Esophagus muscularis mucosa (tissue), 4 donors: ENCODE measurements at regions not wholly inside any gene's neighbourhood (a gene's known extent, or its start where the extent isn't known, plus 50 kb on each side); places are given as distances from the start of the nearest gene placed in this dataset.

Experiments
- DNase-seq: peaks from one replicate; pipeline ENCODE4 v3.0.0-alpha.2; 2017; ENCODE audit errors: extremely low spot score
- H3K27ac ChIP-seq, 4 donors: fragments of 200-600 bp; sonication (generic); replicated peaks in 1 of 4; 1 replicate in 3 of 4; 2 replicates in 1 of 4; pipeline ENCODE4 v1.5.1; 2016 to 2019; ENCODE audit warnings: mild to moderate bottlenecking in 1 of 4
- H3K27me3 ChIP-seq, 4 donors: fragments of 200-600 bp; sonication (generic); one replicate each; pipeline versions ENCODE4 v1.5.1 to v1.6.0; 2016 to 2019
- H3K36me3 ChIP-seq, 4 donors: fragments of 200-600 bp; sonication (generic); one replicate each; pipeline ENCODE4 v1.5.1; 2016 to 2019
- H3K4me1 ChIP-seq, 4 donors: fragments of 200-600 bp; sonication (generic); one replicate each; pipeline ENCODE4 v1.5.1; 2016 to 2019
- H3K4me3 ChIP-seq, 4 donors: fragments of 200-600 bp; sonication (generic); 1 replicate in 2 of 4; 2 replicates in 2 of 4; pipeline ENCODE4 v1.5.1; 2016 to 2019; ENCODE audit warnings: mild to moderate bottlenecking in 4 of 4, moderate library complexity in 1 of 4
- H3K9me3 ChIP-seq, 4 donors: fragments of 200-600 bp; sonication (generic); 1 replicate in 3 of 4; 2 replicates in 1 of 4; pipeline ENCODE4 v1.5.1; 2016 to 2019
- EP300 ChIP-seq: sonication (generic); formaldehyde crosslinking; IDR thresholded peaks from one replicate; pipeline ENCODE4 v1.6.1; 2017; ENCODE audit warnings: antibody characterized with exemption
- POLR2A ChIP-seq: fragments of 450-650 bp; IDR thresholded peaks from one replicate; pipeline ENCODE4 v1.6.1; 2017; ENCODE audit warnings: antibody characterized with exemption, moderate library complexity, mild to moderate bottlenecking, low read depth
- POLR2AphosphoS5 ChIP-seq, 2 donors: sonication (generic); formaldehyde crosslinking; IDR thresholded peaks; one replicate each; pipeline ENCODE4 v1.6.1; 2017; ENCODE audit warnings: antibody characterized with exemption in 2 of 2
- WGBS: methylation state at CpG from one replicate; pipeline ENCODE4 v1.1.5; 2018; 5-methylcytosine and 5-hydroxymethylcytosine counted together
- intact Hi-C: fragments of 100-400 bp; cut with DNase I; formaldehyde crosslinking; loops from one replicate; pipeline ENCODE4 v1.15.1; 2023
- TF ChIP-seq, protein P1 (sequence below), 3 experiments: fragments of 200-600 bp in 2 of 3; fragments of 450-650 bp in 1 of 3; sonication (generic) in 2 of 3; IDR thresholded peaks; one replicate each; pipeline ENCODE4 v1.5.1; 2017 to 2019; ENCODE audit warnings: antibody characterized with exemption in 3 of 3, mild to moderate bottlenecking in 2 of 3, moderate library complexity in 1 of 3

DNA sequence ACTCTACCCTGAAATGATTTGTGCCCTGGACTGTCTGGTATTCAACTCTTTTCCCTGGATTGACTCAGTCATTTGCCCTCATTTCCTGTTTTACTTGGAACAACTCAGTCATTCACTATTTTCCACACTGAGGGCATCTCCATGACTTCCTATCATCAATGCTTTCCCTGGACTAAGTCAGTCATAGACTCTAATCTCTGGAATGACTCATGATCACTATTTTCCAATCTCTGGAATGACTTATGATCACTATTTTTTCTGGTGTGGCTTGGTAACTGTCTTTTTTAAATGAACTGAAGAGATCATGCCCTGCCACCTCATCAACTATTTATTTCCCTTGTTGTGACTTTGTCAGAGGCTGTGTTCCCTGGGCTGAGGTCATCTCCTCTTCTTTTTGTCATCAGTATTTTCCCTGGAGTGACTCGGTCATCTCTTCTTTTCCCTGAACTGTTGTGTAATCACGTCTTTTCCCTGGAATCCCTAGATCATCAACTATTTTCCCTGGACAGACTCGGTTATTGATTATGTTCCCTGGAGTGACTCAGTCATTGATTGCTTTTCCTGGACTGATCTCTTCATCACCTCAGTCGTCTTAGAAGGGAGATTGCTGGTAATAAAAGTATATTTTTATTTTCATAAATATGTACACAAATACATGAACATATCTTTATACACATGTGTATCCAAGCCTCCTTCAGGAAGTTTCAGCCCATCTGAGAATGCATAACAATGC lies 327.1 kb upstream of the VCX start:
- DNase-seq: no peak
- Histone ChIP-seq H3K27me3 (no peaks in the 10 kb centered on the region), H3K36me3 (no peaks in the 10 kb centered on the region), H3K4me1 (no peaks in the 10 kb centered on the region), H3K27ac (no peak overlapping the region), H3K4me3 (no peak overlapping the region), H3K9me3 (no peaks in the 10 kb centered on the region)
- TF ChIP-seq POLR2A (no peak), POLR2AphosphoS5 (IDR thresholded peaks at IDR 0.05) (no peak)
- intact Hi-C loops: no loop called here
- 64% methylated on average over 4 of the region's 4 CpGs for WGBS

DNA sequence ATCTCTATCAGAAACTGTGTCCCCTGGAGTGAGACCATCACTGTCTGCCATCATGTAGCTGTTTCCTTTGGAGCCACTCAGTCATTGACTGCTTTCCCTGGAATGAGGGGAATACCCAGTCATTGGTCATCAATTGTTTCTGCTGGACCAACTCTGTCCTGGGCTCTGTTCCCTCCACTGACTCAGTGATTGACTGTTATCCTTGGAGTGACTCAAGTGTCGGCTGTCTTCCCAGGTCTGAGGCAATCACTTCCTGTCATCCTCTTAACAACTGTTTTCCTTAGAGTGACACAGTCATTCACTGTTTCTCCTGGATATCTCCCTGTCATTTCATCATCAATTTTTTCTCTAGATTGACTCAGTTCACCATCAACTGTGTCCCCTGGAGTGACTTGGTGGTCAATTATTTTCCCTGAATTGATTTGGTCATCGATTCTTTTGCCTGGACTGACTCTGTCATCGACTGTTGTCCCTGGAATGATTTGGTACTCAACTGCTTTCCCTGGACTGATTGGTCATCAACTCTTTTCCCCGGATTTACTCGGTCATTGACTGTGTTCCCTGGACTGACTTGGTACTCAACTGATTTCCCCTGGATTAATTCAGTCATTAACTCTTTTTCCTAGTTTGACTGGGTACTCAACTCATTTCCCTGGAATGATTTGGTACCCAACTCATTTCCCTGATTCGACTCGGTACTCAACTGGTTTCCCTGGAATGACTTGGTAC lies 327.9 kb upstream of the VCX start:
- TF ChIP-seq, protein P1, sequence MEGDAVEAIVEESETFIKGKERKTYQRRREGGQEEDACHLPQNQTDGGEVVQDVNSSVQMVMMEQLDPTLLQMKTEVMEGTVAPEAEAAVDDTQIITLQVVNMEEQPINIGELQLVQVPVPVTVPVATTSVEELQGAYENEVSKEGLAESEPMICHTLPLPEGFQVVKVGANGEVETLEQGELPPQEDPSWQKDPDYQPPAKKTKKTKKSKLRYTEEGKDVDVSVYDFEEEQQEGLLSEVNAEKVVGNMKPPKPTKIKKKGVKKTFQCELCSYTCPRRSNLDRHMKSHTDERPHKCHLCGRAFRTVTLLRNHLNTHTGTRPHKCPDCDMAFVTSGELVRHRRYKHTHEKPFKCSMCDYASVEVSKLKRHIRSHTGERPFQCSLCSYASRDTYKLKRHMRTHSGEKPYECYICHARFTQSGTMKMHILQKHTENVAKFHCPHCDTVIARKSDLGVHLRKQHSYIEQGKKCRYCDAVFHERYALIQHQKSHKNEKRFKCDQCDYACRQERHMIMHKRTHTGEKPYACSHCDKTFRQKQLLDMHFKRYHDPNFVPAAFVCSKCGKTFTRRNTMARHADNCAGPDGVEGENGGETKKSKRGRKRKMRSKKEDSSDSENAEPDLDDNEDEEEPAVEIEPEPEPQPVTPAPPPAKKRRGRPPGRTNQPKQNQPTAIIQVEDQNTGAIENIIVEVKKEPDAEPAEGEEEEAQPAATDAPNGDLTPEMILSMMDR (IDR thresholded peaks at IDR 0.05): no peak
- no peak for TF ChIP-seq POLR2AphosphoS5 (IDR thresholded peaks at IDR 0.05)
- TF ChIP-seq POLR2A: no peak
- TF ChIP-seq EP300: no peak
- DNase-seq: no peak
- intact Hi-C loops: no loop called here
- Histone ChIP-seq H3K27ac (no peak overlapping the region), H3K36me3 (no peaks in the 10 kb centered on the region), H3K4me1 (no peaks in the 10 kb centered on the region), H3K9me3 (no peaks in the 10 kb centered on the region), H3K4me3 (no peak overlapping the region), H3K27me3 (no peaks in the 10 kb centered on the region)
- 79% methylated on average over 7 of the region's 7 CpGs for WGBS

DNA sequence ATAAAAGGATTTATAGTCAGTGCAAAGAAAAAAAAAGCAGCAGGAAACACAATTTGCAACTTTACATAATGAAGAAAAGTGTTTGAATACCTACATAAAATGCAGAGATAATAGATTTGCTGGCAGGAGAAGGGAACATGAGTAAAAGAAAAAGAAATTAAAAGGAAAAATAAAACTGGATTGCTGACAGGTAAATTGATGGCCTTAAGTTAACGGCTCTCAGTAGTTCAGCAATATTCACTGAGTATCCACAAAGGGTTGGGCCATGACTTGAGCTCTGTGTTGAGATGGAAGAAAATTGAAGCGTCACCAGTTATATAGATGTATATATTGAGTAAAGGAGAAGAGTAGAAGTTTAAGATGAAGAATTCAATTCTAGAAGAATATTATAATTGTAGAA lies 330.1 kb upstream of the VCX start:
- Histone ChIP-seq H3K27me3 (no peaks in the 10 kb centered on the region), H3K4me1 (no peaks in the 10 kb centered on the region), H3K9me3 (no peaks in the 10 kb centered on the region), H3K4me3 (no peak overlapping the region), H3K36me3 (no peaks in the 10 kb centered on the region), H3K27ac (no peak overlapping the region)
- whole genome bisulfite sequencing: 76% methylated on average over 2 of the region's 2 CpGs
- TF ChIP-seq POLR2AphosphoS5 (IDR thresholded peaks at IDR 0.05) (no peak), POLR2A (no peak), EP300 (no peak)
- TF ChIP-seq, protein P1 (IDR thresholded peaks at IDR 0.05): no peak
- intact Hi-C loops: no loop called here
- DNase-seq: no peak

DNA sequence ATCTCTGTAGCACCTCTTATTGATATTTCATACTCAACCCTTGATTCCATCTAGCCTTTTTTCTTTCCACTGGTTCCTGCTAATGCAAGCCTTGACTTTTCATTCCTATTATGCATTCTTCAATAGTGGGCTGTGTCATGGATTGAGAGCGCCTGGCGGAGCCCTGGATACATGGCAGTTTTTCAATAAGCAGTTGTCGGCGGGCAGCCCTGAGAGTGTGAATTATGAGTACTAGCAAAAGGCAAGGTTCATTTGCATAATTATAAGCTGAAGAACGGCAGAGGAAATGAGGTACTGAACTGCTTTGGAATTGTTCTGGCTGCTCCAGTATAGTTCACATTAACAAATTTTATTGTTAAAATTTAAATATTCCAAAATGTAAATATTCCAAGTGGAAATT lies 339.7 kb upstream of the VCX start:
- Histone ChIP-seq H3K27ac (no peak overlapping the region), H3K36me3 (no peaks in the 10 kb centered on the region), H3K4me3 (no peak overlapping the region), H3K27me3 (no peaks in the 10 kb centered on the region), H3K9me3 (no peaks in the 10 kb centered on the region), H3K4me1 (no peaks in the 10 kb centered on the region)
- no peak for TF ChIP-seq POLR2A
- intact Hi-C loops: no loop called here
- no peak for DNase-seq
- 79% methylated on average over 5 of the region's 5 CpGs for WGBS

DNA sequence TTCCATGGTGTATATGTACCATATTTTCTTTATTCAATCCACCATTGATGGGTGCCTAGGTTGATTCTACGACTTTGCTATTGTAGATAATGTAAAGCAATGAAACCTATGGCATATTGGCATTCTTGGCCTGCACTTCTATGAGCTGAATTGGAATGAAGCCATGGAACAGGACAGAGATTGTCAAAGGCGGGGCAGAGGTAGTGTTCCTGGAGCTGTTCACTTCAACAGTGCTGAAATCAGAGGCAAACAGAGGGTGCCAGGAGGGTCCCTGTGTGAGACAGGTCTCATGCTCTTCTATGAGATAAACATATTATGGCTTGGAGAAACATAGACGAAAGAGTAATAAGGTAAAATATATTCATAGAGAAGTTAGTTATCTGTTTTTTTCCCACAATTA lies 342.6 kb upstream of the VCX start:
- Histone ChIP-seq H3K27me3 (no peaks in the 10 kb centered on the region), H3K9me3 (no peaks in the 10 kb centered on the region), H3K4me3 (no peak overlapping the region), H3K27ac (no peak overlapping the region), H3K4me1 (no peaks in the 10 kb centered on the region), H3K36me3 (no peaks in the 10 kb centered on the region)
- intact Hi-C loops: no loop called here
- TF ChIP-seq EP300 (no peak), POLR2A (no peak), POLR2AphosphoS5 (IDR thresholded peaks at IDR 0.05) (no peak)
- TF ChIP-seq, protein P1 (IDR thresholded peaks at IDR 0.05): no peak
- WGBS: 62% methylated on average over 3 of the region's 3 CpGs
- no peak for DNase-seq
